GM23338 (cell line): ENCODE measurements at regions not wholly inside any gene's neighbourhood (a gene's known extent, or its start where the extent isn't known, plus 50 kb on each side); places are given as distances from the start of the nearest gene placed in this dataset.

Experiments used
- CREB1 ChIP-seq: fragments of 250-450 bp; sonication (Bioruptor Pico); IDR thresholded peaks from 2 replicates; pipeline ENCODE4 v1.5.0; 2020; ENCODE audit warnings: low read depth, mild to moderate bottlenecking, moderate library complexity
- CTCF ChIP-seq, 2 experiments: fragments of 200-600 bp in 1 of 2; sonication (generic) in 1 of 2; conservative IDR thresholded peaks; 2 replicates each; pipeline versions ENCODE4 v1.5.1 to v1.6.1; 2016 to 2017; ENCODE audit warnings: antibody characterized with exemption in 2 of 2, low read depth in 2 of 2, mild to moderate bottlenecking in 2 of 2, moderate library complexity in 1 of 2
- EZH2phosphoT487 ChIP-seq: fragments of 200-600 bp; sonication (generic); IDR thresholded peaks from one replicate; pipeline ENCODE4 v1.8.1; 2018; ENCODE audit warnings: antibody characterized with exemption; ENCODE audit not compliant: unreplicated experiment
- POLR2AphosphoS5 ChIP-seq: IDR thresholded peaks from 2 replicates; pipeline ENCODE4 v1.6.1; 2016; ENCODE audit warnings: antibody characterized with exemption, low read depth
- REST ChIP-seq: IDR thresholded peaks from one replicate; pipeline ENCODE4 v1.6.1; 2018; ENCODE audit warnings: antibody characterized with exemption; ENCODE audit not compliant: unreplicated experiment
- ZNF114 ChIP-seq: fragments of 250-450 bp; sonication (Bioruptor Pico); IDR thresholded peaks from 2 replicates; pipeline ENCODE4 v1.5.0; 2020; ENCODE audit warnings: mild to moderate bottlenecking, moderate library complexity

GRCh38 chr10:9895453-9895852 lies 1122.2 kb upstream of the CELF2 start:
- no peak for TF ChIP-seq CTCF (conservative IDR thresholded peaks at IDR 0.05; ENCODE audit: low read depth in 2 of 2)
- no peak for TF ChIP-seq POLR2AphosphoS5
- no peak for TF ChIP-seq CREB1 (CRISPR knock-in tag)
- no peak for TF ChIP-seq ZNF114 (CRISPR knock-in tag)
- TF ChIP-seq EZH2phosphoT487, result no peak
- TF ChIP-seq REST, result no peak
